Skeletal muscle satellite cell (primary cell): ENCODE measurements at regions not wholly inside any gene's neighbourhood (a gene's known extent, or its start where the extent isn't known, plus 50 kb on each side); places are given as distances from the start of the nearest gene placed in this dataset. TPM values are rescaled to one million over a fixed set of nuclear protein-coding genes. Genes with fewer than 3 reads are reported as not detected.

Experiments
- small RNA-seq: library from RNA; depleted of rRNA; stranded (forward); fragments of <200 nt; gene quantifications from one replicate; pipeline ENCODE3, GENCODE V24; 2012

Small RNA genes lying in the stretch of these regions (small RNA-seq; reads per million reads assigned to genes)
- gene RF00477 (not detected), gene RNU6-44P (0.21 reads per million)
